Fibroblast of villous mesenchyme (primary cell): ENCODE measurements at regions not wholly inside any gene's neighbourhood (a gene's known extent, or its start where the extent isn't known, plus 50 kb on each side); places are given as distances from the start of the nearest gene placed in this dataset.
"Not testable (repeated sequence)": the region's sequence is repeated elsewhere in the genome, so short reads cannot be mapped to it uniquely, and the experiment has no call there.

Experiments used
- DNase-seq: peaks from one replicate; pipeline ENCODE4 v3.0.0-alpha.2; 2010; ENCODE audit warnings: low read depth
- H3K4me3 ChIP-seq: 2 replicates; pipeline ENCODE4 v1.5.1; 2011; ENCODE audit warnings: low read depth, mild to moderate bottlenecking, low read length
- CTCF ChIP-seq: IDR thresholded peaks from 2 replicates; pipeline ENCODE4 v1.5.1; 2012; ENCODE audit warnings: low read depth, mild to moderate bottlenecking, low read length; ENCODE audit not compliant: insufficient read depth

GRCh38 chr1:148328884-148329283, 154.2 kb downstream of the PPIAL4G start:
- H3K4me3 ChIP-seq = no peak overlapping the region
- no peak for TF ChIP-seq CTCF
- DNase-seq = no peak

GRCh38 chr1:148325031-148325430, 158.1 kb downstream of the PPIAL4G start:
- DNase-seq, H3K4me3 ChIP-seq: not testable (repeated sequence)

GRCh38 chr1:148324465-148324864, 158.6 kb downstream of the PPIAL4G start:
- not testable (repeated sequence) for H3K4me3 ChIP-seq, DNase-seq

- H3K4me3 ChIP-seq, DNase-seq: not testable (repeated sequence)
Measured at GRCh38 chr1:148320079-148320478, 163.0 kb downstream of the PPIAL4G start.

GRCh38 chr1:148318904-148319242, 164.2 kb downstream of the PPIAL4G start:
- DNase-seq = no peak
- H3K4me3 ChIP-seq = no peak overlapping the region
- no peak for TF ChIP-seq CTCF

- DNase-seq = peak; percentile 4
- H3K4me3 ChIP-seq = peak overlapping the region; percentile 30
- no peak for TF ChIP-seq CTCF
Measured at GRCh38 chr1:148318123-148318903, 164.8 kb downstream of the PPIAL4G start.

GRCh38 chr1:148317288-148317985, 165.4 kb upstream of the NBPF11 start:
- TF ChIP-seq CTCF = no peak
- no peak for DNase-seq
- no peak overlapping the region for H3K4me3 ChIP-seq

GRCh38 chr1:148315071-148315811, 163.2 kb upstream of the NBPF11 start:
- H3K4me3 ChIP-seq = no peak overlapping the region
- TF ChIP-seq CTCF = no peak
- no peak for DNase-seq
